GM21423 (cell line): ENCODE measurements at regions not wholly inside any gene's neighbourhood (a gene's known extent, or its start where the extent isn't known, plus 50 kb on each side); places are given as distances from the start of the nearest gene placed in this dataset.

Experiments used
- ATAC-seq: cut with Tn5 transposase; IDR thresholded peaks from one replicate; pipeline ENCODE4 v1.9.1; 2021; ENCODE audit warnings: mild to moderate bottlenecking, moderate library complexity; ENCODE audit not compliant: unreplicated experiment

DNA sequence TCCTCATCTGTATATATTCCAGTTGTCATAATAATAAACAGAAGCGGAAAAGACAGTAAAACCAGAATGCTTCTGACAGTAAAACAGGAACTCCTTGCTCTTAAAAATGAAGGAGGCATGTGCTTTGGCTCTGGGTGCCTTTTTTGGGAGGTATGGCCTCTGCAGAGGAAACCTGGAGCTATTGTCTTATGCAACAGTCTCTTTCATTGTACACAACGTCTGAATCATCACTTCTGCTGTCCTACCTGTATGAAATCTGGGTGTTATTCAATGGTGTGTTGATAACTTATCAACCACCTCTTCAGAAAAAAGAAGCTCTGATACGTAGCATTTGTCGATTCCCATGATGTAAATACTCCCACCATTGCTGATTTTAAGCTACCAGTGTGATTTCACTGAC, 64.8 kb downstream of the CDCA7 start:
- ATAC-seq = no peak

- no peak for ATAC-seq
Measured at GRCh38 chr2:173424886-173425285, 70.2 kb downstream of the CDCA7 start.

GRCh38 chr2:173427887-173428668, 73.4 kb downstream of the CDCA7 start:
- no peak for ATAC-seq

DNA sequence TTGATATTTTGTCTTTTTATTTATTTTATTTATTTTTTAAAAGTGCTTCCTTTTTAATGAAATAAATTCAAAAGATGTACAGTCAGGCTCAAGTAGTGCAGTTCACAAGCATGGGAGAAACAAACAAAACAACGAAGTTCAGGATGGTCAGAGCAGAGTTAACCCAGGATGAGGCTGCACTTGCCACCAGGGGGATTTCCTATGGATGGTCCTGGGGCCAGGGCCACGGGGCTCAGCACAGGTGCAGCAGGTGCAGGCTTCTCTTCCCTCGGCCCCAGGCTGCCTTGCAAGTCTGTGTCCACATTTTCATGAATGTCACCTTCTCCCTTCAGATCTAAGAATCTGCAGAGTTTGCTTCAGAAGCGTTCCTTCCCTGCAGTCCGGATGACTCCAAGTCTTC, 76.5 kb downstream of the CDCA7 start:
- no peak for ATAC-seq

DNA sequence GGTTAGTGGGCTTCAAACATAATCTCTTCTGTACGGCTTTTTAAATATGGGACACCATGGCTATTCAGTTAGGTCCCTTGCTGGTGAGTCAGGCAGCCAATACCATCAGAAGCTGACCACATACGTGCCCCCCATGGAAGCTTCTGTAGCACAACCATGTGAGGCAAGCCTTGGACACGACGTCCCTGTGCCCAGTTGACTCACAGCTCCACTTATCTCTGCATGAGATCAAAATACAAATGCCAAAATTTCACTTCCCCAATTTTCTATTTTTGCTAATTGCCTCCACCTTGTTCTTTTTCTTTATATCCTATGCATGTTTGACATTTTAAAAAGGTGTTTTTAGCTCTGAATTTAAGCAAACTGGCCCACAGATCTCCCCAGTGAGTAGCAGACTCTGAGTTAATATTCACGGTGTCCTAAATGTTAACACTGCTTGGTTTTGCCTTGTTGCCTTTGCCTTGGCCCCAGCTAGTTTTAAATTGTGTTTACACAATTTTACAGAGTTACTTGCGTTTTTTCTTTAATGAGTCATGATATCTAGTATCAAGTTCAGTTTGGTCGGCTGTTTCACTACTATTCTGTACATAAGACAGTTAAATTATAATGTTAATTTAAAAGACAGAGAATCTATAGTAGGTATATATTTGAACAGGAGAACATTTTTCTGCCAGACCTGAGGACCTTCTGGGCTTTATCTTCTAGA, 77.5 kb downstream of the CDCA7 start:
- no peak for ATAC-seq

DNA sequence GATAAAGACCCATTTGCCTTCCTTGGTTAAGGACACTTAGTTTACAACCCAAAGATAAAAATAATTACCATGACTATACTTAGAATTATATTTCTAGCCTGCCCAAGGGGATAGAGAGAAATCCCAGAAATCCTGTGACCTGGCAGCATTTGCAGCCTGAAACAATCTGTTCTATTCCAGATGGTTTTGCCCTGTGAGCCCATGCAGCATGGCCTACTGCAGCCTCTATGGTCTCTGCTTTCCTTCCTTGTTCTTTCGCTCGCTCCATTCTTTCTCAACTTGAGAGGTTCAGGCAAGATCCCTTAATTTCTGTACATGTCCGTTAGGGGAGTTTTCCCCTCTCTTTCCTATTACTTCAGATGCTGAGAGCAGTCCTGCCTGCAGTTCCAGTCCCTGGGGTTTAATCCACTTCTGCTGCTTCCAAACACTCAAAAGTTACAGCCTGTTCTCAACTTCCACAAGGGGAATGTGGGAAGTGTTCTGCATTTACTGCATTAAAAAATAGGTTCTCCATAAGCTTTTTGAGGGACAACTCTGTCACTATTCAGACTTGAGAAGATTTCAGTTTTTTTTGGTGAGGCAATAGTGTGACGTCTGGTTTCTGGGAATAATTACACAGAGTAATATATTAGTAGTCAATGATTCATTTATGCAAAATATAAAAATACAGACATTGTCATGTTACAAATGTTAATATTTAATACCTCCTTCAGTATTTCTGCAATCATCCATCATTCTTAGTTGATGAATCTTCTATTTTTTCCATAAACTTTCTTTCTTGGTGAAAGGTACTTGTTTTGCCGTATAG, 80.3 kb downstream of the CDCA7 start:
- no peak for ATAC-seq

DNA sequence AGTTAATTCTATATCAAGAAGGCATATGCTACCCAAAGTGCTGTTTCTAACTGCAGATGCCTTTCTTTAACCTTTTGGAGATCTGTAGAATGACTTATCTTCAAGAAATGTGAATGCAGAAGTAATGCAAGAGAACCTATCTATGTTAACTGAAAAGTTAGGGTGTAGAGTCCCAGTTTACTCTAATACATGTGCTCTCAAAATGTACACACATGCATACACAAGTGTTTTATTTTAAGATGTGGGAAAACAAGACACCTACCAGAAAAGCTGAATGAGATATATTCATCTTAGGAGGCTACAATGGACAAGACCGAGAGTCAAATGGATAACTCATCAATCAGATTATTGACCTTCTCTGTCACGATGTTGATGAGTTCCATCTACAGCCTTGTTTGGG, 80.9 kb downstream of the CDCA7 start:
- ATAC-seq = no peak

- no peak for ATAC-seq
Measured at GRCh38 chr2:173436088-173436487, 81.4 kb downstream of the CDCA7 start.

DNA sequence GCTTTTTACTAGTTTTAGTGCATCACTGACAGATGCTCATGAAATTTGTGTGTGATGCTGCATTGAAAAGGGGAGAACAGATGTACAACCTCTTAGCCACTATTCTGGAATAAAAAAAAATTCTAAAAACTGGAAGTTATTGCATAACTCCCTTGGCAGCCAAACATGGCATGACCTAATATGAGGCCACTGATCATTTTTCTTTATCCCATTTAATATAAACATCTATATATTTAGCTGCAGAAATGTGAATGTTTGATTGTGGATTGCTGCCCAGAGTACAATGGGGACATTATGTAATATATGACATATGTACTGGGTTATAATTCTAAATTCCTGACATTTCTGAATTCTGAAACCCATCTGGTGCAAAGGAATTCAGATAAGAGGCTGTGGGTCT, 86.5 kb downstream of the CDCA7 start:
- ATAC-seq = no peak

- ATAC-seq = no peak
Measured at GRCh38 chr2:173442542-173442941, 87.9 kb downstream of the CDCA7 start.

- no peak for ATAC-seq
Measured at GRCh38 chr2:173446722-173447121, 92.0 kb downstream of the CDCA7 start.

GRCh38 chr2:173448938-173449471, 94.3 kb downstream of the CDCA7 start:
- ATAC-seq = no peak

- peak; percentile 55 for ATAC-seq
Measured at GRCh38 chr2:173451118-173451517, 96.4 kb downstream of the CDCA7 start.

GRCh38 chr2:173451941-173452340, 97.3 kb downstream of the CDCA7 start:
- no peak for ATAC-seq

- no peak for ATAC-seq
Measured at GRCh38 chr2:173452416-173452815, 97.7 kb downstream of the CDCA7 start.

- ATAC-seq = no peak
Measured at GRCh38 chr2:173456960-173457359, 102.3 kb downstream of the CDCA7 start.

DNA sequence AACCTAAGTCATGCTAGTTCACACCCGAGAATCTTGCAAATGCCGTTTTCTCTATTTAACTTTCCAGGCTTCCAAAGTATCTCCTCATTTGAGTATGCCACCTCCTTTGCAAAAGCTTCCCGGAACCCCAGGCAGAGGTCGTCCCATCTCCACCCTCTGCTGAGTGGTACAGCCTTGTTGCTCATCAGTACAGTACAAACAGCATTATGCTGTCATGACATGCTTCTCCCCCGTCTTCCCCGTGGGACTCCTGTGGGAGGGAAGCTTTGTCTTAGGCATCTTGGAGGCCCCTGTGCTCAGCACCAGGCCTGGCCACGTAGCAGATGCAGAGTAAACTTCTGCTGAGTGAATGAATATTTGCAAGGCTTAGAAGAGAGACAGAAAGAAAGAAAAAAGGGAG, 102.7 kb downstream of the CDCA7 start:
- ATAC-seq = no peak

GRCh38 chr2:173458991-173459780, 104.5 kb downstream of the CDCA7 start:
- no peak for ATAC-seq

- no peak for ATAC-seq
Measured at GRCh38 chr2:173462892-173463840, 108.5 kb downstream of the CDCA7 start.
